OCI-LY7 (cell line): ENCODE measurements at regions not wholly inside any gene's neighbourhood (a gene's known extent, or its start where the extent isn't known, plus 50 kb on each side); places are given as distances from the start of the nearest gene placed in this dataset.

ENCODE experiments used
- BruUV-seq: library from RNA; stranded (reverse); fragments of 400-500 nt; replicated peaks from 2 replicates; lab custom pipeline; 2021; lab: Mats Ljungman, UMichigan
- CTCF ChIA-PET: fragments of 300-600 bp; sonication (Branson Sonifier 250); formaldehyde crosslinking; loops from one replicate; lab custom pipeline; 2022; ENCODE audit warnings: antibody characterized with exemption; ENCODE audit not compliant: unreplicated experiment; lab: Charles Lee
- POLR2A ChIA-PET: fragments of 300-600 bp; sonication (Branson Sonifier 250); formaldehyde crosslinking; loops from one replicate; lab custom pipeline; 2022; ENCODE audit warnings: antibody characterized with exemption; lab: Charles Lee
- DNase-seq: peaks from one replicate; pipeline ENCODE4 v3.0.0-alpha.2; 2015; ENCODE audit warnings: low spot score
- H2AFZ ChIP-seq: fragments of 200-600 bp; sonication (generic), shearing (Covaris generic); 2 replicates; pipeline ENCODE4 v1.6.1; 2014; ENCODE audit warnings: mild to moderate bottlenecking, antibody characterized with exemption, low read length, moderate library complexity
- H3K27ac ChIP-seq: fragments of 200-600 bp; sonication (generic); 2 replicates; pipeline ENCODE4 v1.5.1; 2014; ENCODE audit warnings: mixed run types, low read depth, mild to moderate bottlenecking, moderate library complexity, low read length, inconsistent platforms; ENCODE audit not compliant: poor library complexity, severe bottlenecking
- H3K36me3 ChIP-seq: fragments of 200-600 bp; sonication (generic); 2 replicates; pipeline ENCODE4 v1.6.1; 2014; ENCODE audit warnings: mild to moderate bottlenecking, antibody characterized with exemption, low read length, moderate library complexity, mixed read lengths; ENCODE audit not compliant: insufficient read depth
- H3K4me1 ChIP-seq: fragments of 200-600 bp; sonication (generic); 2 replicates; pipeline ENCODE4 v1.5.1; 2014; ENCODE audit warnings: mild to moderate bottlenecking, low read length; ENCODE audit not compliant: insufficient read depth, poor library complexity, severe bottlenecking
- H3K4me2 ChIP-seq: fragments of 200-600 bp; sonication (generic); 2 replicates; pipeline ENCODE4 v1.6.1; 2014; ENCODE audit warnings: mild to moderate bottlenecking, low read length
- H3K4me3 ChIP-seq: fragments of 200-600 bp; sonication (generic); 2 replicates; pipeline ENCODE4 v1.5.1; 2014; ENCODE audit warnings: mild to moderate bottlenecking, low read depth, low read length; ENCODE audit not compliant: poor library complexity, severe bottlenecking
- H3K79me2 ChIP-seq: fragments of 200-600 bp; sonication (generic); 2 replicates; pipeline ENCODE4 v1.6.1; 2016; ENCODE audit warnings: low read depth, mild to moderate bottlenecking, low read length, moderate library complexity, mixed read lengths; ENCODE audit not compliant: insufficient read depth
- H3K9me2 ChIP-seq: fragments of 200-600 bp; sonication (generic); 2 replicates; pipeline ENCODE4 v1.6.1; 2016; ENCODE audit warnings: mild to moderate bottlenecking, low read length, mixed read lengths; ENCODE audit not compliant: insufficient read depth
- H3K9me3 ChIP-seq: fragments of 200-600 bp; sonication (generic); 2 replicates; pipeline ENCODE4 v1.6.1; 2014; ENCODE audit warnings: mild to moderate bottlenecking, mixed run types, low read length, mixed read lengths
- H4K20me1 ChIP-seq: fragments of 200-600 bp; sonication (generic); 2 replicates; pipeline ENCODE4 v1.6.1; 2014; ENCODE audit warnings: mild to moderate bottlenecking, antibody characterized with exemption, low read length, moderate library complexity, mixed read lengths; ENCODE audit not compliant: insufficient read depth
- EZH2phosphoT487 ChIP-seq: fragments of 200-600 bp; sonication (generic); IDR thresholded peaks from 2 replicates; pipeline ENCODE4 v1.6.1; 2018; ENCODE audit warnings: low read depth, borderline replicate concordance, mild to moderate bottlenecking, mixed run types, antibody characterized with exemption, low read length, moderate library complexity, mixed read lengths
- intact Hi-C: fragments of 100-400 bp; cut with micrococcal nuclease; formaldehyde crosslinking; loops from one replicate; pipeline ENCODE4 v1.10.0; 2022; ENCODE audit not compliant: unreplicated experiment
- TF ChIP-seq, protein P1 (sequence below): fragments of 200-600 bp; sonication (generic); conservative IDR thresholded peaks from 2 replicates; pipeline ENCODE4 v1.5.1; 2014; ENCODE audit warnings: mild to moderate bottlenecking, antibody characterized with exemption, low read length, moderate library complexity, mixed read lengths

- H3K36me3 ChIP-seq, result no peaks in the 10 kb centered on the region
- no peak overlapping the region for H3K4me3 ChIP-seq
- POLR2A ChIA-PET, result interaction anchor here (1.3 kb wide), 1 partner anchor 31 kb away, joined by 4 read pairs; no protein-coding TSS in a partner anchor
- H4K20me1 ChIP-seq, result no peaks in the 10 kb centered on the region
- no peak overlapping the region for H3K27ac ChIP-seq
- H2AFZ ChIP-seq, result no peak overlapping the region
- no peak for DNase-seq
- H3K9me3 ChIP-seq, result no peaks in the 10 kb centered on the region
- no peak for TF ChIP-seq EZH2phosphoT487
- TF ChIP-seq, protein P1, sequence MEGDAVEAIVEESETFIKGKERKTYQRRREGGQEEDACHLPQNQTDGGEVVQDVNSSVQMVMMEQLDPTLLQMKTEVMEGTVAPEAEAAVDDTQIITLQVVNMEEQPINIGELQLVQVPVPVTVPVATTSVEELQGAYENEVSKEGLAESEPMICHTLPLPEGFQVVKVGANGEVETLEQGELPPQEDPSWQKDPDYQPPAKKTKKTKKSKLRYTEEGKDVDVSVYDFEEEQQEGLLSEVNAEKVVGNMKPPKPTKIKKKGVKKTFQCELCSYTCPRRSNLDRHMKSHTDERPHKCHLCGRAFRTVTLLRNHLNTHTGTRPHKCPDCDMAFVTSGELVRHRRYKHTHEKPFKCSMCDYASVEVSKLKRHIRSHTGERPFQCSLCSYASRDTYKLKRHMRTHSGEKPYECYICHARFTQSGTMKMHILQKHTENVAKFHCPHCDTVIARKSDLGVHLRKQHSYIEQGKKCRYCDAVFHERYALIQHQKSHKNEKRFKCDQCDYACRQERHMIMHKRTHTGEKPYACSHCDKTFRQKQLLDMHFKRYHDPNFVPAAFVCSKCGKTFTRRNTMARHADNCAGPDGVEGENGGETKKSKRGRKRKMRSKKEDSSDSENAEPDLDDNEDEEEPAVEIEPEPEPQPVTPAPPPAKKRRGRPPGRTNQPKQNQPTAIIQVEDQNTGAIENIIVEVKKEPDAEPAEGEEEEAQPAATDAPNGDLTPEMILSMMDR, result no peak
- no peak overlapping the region for H3K4me2 ChIP-seq
- no peaks in the 10 kb centered on the region for H3K9me2 ChIP-seq
- no TSS peak for BruUV-seq
- H3K4me1 ChIP-seq, result no peaks in the 10 kb centered on the region
- intact Hi-C loops, result no loop called here
- CTCF ChIA-PET, result no interaction called here
- H3K79me2 ChIP-seq, result no peaks in the 10 kb centered on the region
Measured at GRCh38 chr3:103699228-103699627, 1264.4 kb downstream of the ZPLD1 start.

- Histone ChIP-seq H3K9me2 (no peaks in the 10 kb centered on the region), H3K36me3 (no peaks in the 10 kb centered on the region), H3K9me3 (no peaks in the 10 kb centered on the region), H4K20me1 (no peaks in the 10 kb centered on the region), H3K4me3 (no peak overlapping the region), H2AFZ (no peak overlapping the region), H3K27ac (no peak overlapping the region), H3K4me2 (no peak overlapping the region), H3K79me2 (no peaks in the 10 kb centered on the region), H3K4me1 (no peaks in the 10 kb centered on the region)
- intact Hi-C loops, result no loop called here
- TF ChIP-seq EZH2phosphoT487, result no peak
- TF ChIP-seq, protein P1, result no peak
- POLR2A ChIA-PET, result no interaction called here
- no peak for DNase-seq
- CTCF ChIA-PET, result no interaction called here
- no TSS peak for BruUV-seq
Measured at GRCh38 chr3:103705641-103706040, 1270.8 kb downstream of the ZPLD1 start.

DNA sequence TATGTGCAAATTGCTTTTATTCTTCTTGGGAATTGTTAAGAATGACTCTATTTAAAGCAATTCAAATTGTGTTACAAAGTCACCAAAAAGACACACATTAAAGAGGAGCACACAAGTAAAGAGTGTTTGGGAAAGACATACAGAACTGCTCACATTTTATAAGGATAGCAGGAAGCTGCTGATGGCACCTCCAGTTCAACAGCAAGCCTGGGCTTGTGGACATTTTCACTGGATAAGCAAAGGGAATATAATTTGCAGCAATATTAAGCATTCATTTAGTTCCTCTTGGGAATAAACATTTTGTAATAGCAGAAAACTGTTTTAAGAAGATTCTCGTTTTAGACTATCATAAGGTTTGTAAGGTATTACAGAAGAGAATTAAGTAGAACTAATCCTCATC, 1271.9 kb downstream of the ZPLD1 start:
- H4K20me1 ChIP-seq, result no peaks in the 10 kb centered on the region
- no peaks in the 10 kb centered on the region for H3K4me1 ChIP-seq
- H2AFZ ChIP-seq, result no peak overlapping the region
- POLR2A ChIA-PET, result no interaction called here
- no peak for DNase-seq
- H3K9me2 ChIP-seq, result no peaks in the 10 kb centered on the region; the same call in 1 of the 2 replicates
- H3K27ac ChIP-seq, result no peak overlapping the region
- intact Hi-C loops, result no loop called here
- no peaks in the 10 kb centered on the region for H3K9me3 ChIP-seq
- TF ChIP-seq EZH2phosphoT487, result no peak
- TF ChIP-seq, protein P1, result no peak
- CTCF ChIA-PET, result no interaction called here
- no peaks in the 10 kb centered on the region for H3K79me2 ChIP-seq
- H3K4me2 ChIP-seq, result no peak overlapping the region
- BruUV-seq, result no TSS peak
- no peaks in the 10 kb centered on the region for H3K36me3 ChIP-seq
- no peak overlapping the region for H3K4me3 ChIP-seq
